Esophagus muscularis mucosa (tissue), 3 donors: ENCODE measurements at regions not wholly inside any gene's neighbourhood (a gene's known extent, or its start where the extent isn't known, plus 50 kb on each side); places are given as distances from the start of the nearest gene placed in this dataset.

Experiments used
- POLR2AphosphoS5 ChIP-seq, 2 donors: sonication (generic); formaldehyde crosslinking; IDR thresholded peaks; one replicate each; pipeline ENCODE4 v1.6.1; 2017; ENCODE audit warnings: antibody characterized with exemption in 2 of 2
- TF ChIP-seq, protein P1 (sequence below), 3 experiments: fragments of 200-600 bp in 2 of 3; fragments of 450-650 bp in 1 of 3; sonication (generic) in 2 of 3; IDR thresholded peaks; one replicate each; pipeline ENCODE4 v1.5.1; 2017 to 2019; ENCODE audit warnings: antibody characterized with exemption in 3 of 3, mild to moderate bottlenecking in 2 of 3, moderate library complexity in 1 of 3

DNA sequence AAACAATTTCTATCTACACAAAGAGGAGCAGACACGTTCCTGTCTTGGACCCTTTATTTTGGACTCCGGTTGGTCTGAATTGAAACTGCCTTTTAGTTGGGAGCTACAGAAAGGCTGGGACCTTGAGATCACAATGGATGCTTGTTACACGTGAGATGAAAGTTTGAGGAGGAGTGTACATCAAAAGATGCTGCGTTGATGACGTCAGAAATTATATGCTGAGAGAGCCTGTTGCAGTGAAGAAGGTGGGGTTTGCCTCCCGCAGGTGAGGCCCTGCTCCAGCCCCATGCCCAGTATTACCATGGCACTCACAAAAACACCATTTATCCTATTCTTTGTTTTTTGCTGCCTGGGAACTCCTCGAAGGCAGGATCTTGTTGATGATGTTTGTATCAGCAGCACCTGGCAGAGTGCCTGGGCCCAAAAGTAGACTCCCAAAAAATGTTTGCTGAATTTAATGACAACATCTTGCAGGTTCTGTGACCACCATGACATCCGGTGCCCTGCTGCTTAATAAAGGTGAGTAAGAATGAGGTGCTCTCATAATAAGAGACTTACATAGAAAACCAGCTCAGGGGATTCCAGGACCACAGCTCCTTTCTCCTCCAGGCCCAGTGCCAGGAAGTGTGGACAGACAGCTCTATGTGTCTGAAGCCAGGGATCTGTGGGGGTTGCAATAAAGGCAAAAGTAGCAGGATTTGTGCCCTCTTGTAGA, 136.1 kb upstream of the UBE2E1 start:
- TF ChIP-seq, protein P1, sequence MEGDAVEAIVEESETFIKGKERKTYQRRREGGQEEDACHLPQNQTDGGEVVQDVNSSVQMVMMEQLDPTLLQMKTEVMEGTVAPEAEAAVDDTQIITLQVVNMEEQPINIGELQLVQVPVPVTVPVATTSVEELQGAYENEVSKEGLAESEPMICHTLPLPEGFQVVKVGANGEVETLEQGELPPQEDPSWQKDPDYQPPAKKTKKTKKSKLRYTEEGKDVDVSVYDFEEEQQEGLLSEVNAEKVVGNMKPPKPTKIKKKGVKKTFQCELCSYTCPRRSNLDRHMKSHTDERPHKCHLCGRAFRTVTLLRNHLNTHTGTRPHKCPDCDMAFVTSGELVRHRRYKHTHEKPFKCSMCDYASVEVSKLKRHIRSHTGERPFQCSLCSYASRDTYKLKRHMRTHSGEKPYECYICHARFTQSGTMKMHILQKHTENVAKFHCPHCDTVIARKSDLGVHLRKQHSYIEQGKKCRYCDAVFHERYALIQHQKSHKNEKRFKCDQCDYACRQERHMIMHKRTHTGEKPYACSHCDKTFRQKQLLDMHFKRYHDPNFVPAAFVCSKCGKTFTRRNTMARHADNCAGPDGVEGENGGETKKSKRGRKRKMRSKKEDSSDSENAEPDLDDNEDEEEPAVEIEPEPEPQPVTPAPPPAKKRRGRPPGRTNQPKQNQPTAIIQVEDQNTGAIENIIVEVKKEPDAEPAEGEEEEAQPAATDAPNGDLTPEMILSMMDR (IDR thresholded peaks at IDR 0.05): no peak
- TF ChIP-seq POLR2AphosphoS5 (IDR thresholded peaks at IDR 0.05): no peak
